Thoracic aorta (tissue), 2 donors: ENCODE measurements at regions not wholly inside any gene's neighbourhood (a gene's known extent, or its start where the extent isn't known, plus 50 kb on each side); places are given as distances from the start of the nearest gene placed in this dataset.

Experiments
- ATAC-seq: fragments of 150-250 bp; one replicate; pipeline ENCODE4 v1.8.0; 2017; ENCODE audit warnings: low read depth; ENCODE audit not compliant: insufficient number of reproducible peaks, low FRiP score
- DNase-seq: peaks from one replicate; pipeline ENCODE4 v3.0.0-alpha.2; 2020; ENCODE audit warnings: low spot score
- H3K27ac ChIP-seq, 2 donors: fragments of 200-600 bp; sonication (generic); 1 replicate in 1 of 2; 2 replicates in 1 of 2; pipeline ENCODE4 v1.5.1; 2016; ENCODE audit warnings: mild to moderate bottlenecking in 2 of 2, moderate library complexity in 2 of 2
- H3K27me3 ChIP-seq: fragments of 200-600 bp; sonication (generic); replicated peaks from 2 replicates; pipeline ENCODE4 v1.6.0; 2016; ENCODE audit warnings: mild to moderate bottlenecking; ENCODE audit not compliant: insufficient read depth
- H3K36me3 ChIP-seq: fragments of 200-600 bp; sonication (generic); one replicate; pipeline ENCODE4 v1.5.1; 2016
- H3K4me1 ChIP-seq, 2 donors: fragments of 200-600 bp; sonication (generic); 1 replicate in 1 of 2; 2 replicates in 1 of 2; pipeline versions ENCODE4 v1.5.1 to v1.6.0; 2016; ENCODE audit warnings: low read depth in 2 of 2, mild to moderate bottlenecking in 1 of 2; ENCODE audit not compliant: control insufficient read depth in 1 of 2
- H3K4me3 ChIP-seq: fragments of 200-600 bp; sonication (generic); 2 replicates; pipeline ENCODE4 v1.5.1; 2016; ENCODE audit warnings: mild to moderate bottlenecking
- H3K9me3 ChIP-seq: fragments of 200-600 bp; sonication (generic); 2 replicates; pipeline ENCODE4 v1.5.1; 2016
- TF ChIP-seq, protein P1 (sequence below): fragments of 200-600 bp; sonication (generic); IDR thresholded peaks from one replicate; pipeline ENCODE4 v1.5.1; 2019; ENCODE audit warnings: antibody characterized with exemption

DNA sequence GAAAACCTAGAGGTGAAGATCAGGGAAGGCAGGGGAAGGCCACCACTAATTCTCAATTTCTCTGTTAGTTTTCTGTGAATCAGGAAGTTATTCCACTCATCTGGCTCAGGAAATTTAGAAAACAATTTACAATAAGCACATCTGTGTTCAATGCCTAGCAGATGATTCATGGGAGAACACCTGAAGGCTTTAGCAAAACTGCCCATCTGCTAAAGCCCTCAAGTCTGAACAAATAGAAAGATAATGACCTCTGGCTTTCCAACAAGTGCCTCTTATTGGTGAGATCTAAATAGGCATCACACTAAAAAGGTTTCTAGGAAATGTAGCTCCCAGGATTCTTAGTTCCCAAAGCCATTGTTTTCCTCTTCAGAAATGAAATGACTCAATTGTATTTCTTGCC lies 122.1 kb upstream of the GNPDA2 start:
- no peak for ATAC-seq

DNA sequence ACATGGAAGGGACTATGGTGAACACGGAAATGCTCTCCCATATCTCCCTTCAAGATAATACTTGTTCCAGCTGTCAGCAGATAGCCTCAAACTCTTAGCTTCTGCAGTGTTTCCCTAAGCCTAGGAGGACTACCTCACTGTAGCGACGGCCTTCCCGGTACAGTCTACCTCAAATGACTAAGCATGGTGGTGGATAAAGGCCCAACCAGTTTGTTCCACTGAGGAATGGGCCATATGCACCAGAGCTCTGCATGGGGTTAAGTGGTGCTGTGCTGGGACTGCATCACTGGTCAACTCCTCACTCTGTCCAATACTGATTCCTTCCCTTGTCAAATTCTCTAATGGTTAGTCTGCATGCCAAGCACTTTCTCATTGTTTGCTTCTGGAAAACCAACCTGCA lies 119.6 kb upstream of the GNPDA2 start:
- H3K27ac ChIP-seq = no peak overlapping the region
- no peaks in the 10 kb centered on the region for H3K9me3 ChIP-seq
- no peaks in the 10 kb centered on the region for H3K4me1 ChIP-seq
- DNase-seq (no peak), ATAC-seq (no peak)
- H3K27me3 ChIP-seq = no peaks in the 10 kb centered on the region
- no peak overlapping the region for H3K4me3 ChIP-seq
- H3K36me3 ChIP-seq = no peaks in the 10 kb centered on the region
- TF ChIP-seq, protein P1, sequence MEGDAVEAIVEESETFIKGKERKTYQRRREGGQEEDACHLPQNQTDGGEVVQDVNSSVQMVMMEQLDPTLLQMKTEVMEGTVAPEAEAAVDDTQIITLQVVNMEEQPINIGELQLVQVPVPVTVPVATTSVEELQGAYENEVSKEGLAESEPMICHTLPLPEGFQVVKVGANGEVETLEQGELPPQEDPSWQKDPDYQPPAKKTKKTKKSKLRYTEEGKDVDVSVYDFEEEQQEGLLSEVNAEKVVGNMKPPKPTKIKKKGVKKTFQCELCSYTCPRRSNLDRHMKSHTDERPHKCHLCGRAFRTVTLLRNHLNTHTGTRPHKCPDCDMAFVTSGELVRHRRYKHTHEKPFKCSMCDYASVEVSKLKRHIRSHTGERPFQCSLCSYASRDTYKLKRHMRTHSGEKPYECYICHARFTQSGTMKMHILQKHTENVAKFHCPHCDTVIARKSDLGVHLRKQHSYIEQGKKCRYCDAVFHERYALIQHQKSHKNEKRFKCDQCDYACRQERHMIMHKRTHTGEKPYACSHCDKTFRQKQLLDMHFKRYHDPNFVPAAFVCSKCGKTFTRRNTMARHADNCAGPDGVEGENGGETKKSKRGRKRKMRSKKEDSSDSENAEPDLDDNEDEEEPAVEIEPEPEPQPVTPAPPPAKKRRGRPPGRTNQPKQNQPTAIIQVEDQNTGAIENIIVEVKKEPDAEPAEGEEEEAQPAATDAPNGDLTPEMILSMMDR = no peak

More for the DNA sequence above, 122.1 kb upstream of the GNPDA2 start:
- TF ChIP-seq, protein P1 = no peak
- Histone ChIP-seq H3K4me3 (no peak overlapping the region), H3K27me3 (no peaks in the 10 kb centered on the region), H3K27ac (no peak overlapping the region), H3K36me3 (no peaks in the 10 kb centered on the region), H3K4me1 (no peaks in the 10 kb centered on the region), H3K9me3 (no peaks in the 10 kb centered on the region)
- no peak for DNase-seq

DNA sequence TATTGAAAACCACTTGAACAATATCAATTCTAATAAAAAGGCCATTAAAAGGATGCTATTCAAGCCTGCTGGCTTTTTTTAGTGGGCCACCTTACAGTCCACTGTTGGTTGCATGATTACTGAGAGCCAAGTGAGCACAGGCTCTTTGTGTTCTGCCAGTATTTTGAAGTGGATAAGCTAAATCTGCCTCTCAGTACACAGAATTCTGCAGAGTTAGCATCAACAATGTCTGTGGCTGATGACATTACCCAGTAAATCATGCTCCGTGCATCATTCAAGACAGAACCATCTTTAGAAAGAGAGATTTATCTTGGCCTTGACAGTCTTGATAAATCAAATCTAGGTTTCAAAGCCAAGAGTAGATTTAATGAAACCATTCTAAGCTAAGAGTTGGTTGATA lies 119.0 kb upstream of the GNPDA2 start:
- Histone ChIP-seq H3K36me3 (no peaks in the 10 kb centered on the region), H3K9me3 (no peaks in the 10 kb centered on the region), H3K4me1 (no peaks in the 10 kb centered on the region), H3K27ac (no peak overlapping the region), H3K4me3 (no peak overlapping the region), H3K27me3 (no peaks in the 10 kb centered on the region)
- ATAC-seq (no peak), DNase-seq (no peak)
- TF ChIP-seq, protein P1 = no peak

DNA sequence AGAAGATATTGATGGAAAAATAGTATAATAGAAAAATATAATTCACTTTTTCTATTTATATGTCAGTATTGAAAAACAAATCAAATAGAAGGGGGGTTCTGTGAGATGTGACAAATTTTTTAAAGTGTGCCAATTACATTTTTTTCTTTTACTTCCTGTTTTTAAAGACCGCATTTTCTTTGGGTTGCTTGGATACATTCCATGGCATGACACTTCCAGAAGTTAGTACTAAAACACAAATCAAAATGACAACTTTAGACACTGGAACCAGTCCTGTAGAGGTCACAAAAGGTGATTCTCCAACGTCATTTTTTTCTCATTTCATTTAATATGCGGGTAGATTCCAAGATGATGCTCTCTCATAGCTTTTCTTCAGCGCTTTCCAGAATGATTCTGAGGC lies 116.2 kb upstream of the GNPDA2 start:
- no peaks in the 10 kb centered on the region for H3K27me3 ChIP-seq
- no peaks in the 10 kb centered on the region for H3K4me1 ChIP-seq
- TF ChIP-seq, protein P1 = no peak
- no peak overlapping the region for H3K4me3 ChIP-seq
- no peak for DNase-seq
- no peak overlapping the region for H3K27ac ChIP-seq
- no peak for ATAC-seq
- H3K36me3 ChIP-seq = no peaks in the 10 kb centered on the region
- no peaks in the 10 kb centered on the region for H3K9me3 ChIP-seq

DNA sequence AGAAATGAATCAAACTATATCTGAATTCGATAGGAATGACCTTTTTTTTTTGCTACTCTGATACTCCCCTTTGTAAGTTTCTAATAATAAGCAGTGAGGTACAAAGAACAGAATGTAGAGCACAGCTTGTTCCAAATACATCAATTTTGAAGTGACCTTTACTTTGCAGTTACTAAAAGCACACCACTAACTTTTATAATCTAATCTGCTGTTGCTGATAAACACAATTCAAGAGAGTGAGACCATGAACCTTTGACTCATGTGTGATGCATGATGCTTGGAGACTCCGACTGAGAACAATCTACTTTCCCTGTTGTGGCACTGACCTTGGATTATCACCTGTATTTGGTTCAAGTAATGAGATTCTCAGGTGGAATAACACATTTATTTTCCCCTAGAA lies 91.6 kb upstream of the GNPDA2 start:
- Histone ChIP-seq H3K4me3 (no peak overlapping the region), H3K27me3 (no peaks in the 10 kb centered on the region), H3K4me1 (peaks cover 0 to 18% of the 10 kb centered on the region in 2 donors), H3K9me3 (no peaks in the 10 kb centered on the region), H3K36me3 (no peaks in the 10 kb centered on the region), H3K27ac (no peak overlapping the region)
- ATAC-seq = peak; percentile 55
- TF ChIP-seq, protein P1 = no peak
- no peak for DNase-seq
